PC-3 (cell line): ENCODE measurements at regions not wholly inside any gene's neighbourhood (a gene's known extent, or its start where the extent isn't known, plus 50 kb on each side); places are given as distances from the start of the nearest gene placed in this dataset.

Experiments
- ATAC-seq: fragments of 200-7000 bp; cut with Tn5 transposase; 2 replicates; pipeline ENCODE4 v1.9.1; 2020; ENCODE audit warnings: mild to moderate bottlenecking, moderate library complexity
- BruUV-seq: library from RNA; stranded (reverse); fragments of 400-500 nt; replicated peaks from 2 replicates; lab custom pipeline; 2021; lab: Mats Ljungman, UMichigan
- CTCF ChIA-PET: fragments of 300-600 bp; sonication (Branson Sonifier 250); formaldehyde crosslinking; loops from one replicate; lab custom pipeline; 2022; ENCODE audit warnings: antibody characterized with exemption; lab: Charles Lee
- POLR2A ChIA-PET: fragments of 300-600 bp; sonication (Branson Sonifier 250); formaldehyde crosslinking; loops from one replicate; lab custom pipeline; 2022; ENCODE audit warnings: antibody characterized with exemption; ENCODE audit not compliant: unreplicated experiment; lab: Charles Lee
- DNase-seq: peaks from one replicate; pipeline ENCODE4 v3.0.0-alpha.2; 2015
- H2AFZ ChIP-seq: fragments of 300-600 bp; sonication (generic); 2 replicates; pipeline ENCODE4 v1.6.0; 2016; ENCODE audit warnings: antibody characterized with exemption, low read length
- H3F3A ChIP-seq: fragments of 300-600 bp; sonication (generic); one replicate; pipeline ENCODE4 v1.6.0; 2017; ENCODE audit warnings: antibody characterized with exemption, low read length, control low read depth, mild to moderate bottlenecking; ENCODE audit not compliant: unreplicated experiment
- H3K27ac ChIP-seq: fragments of 300-600 bp; sonication (generic); 2 replicates; pipeline ENCODE4 v1.5.1; 2016; ENCODE audit warnings: mild to moderate bottlenecking, low read length
- H3K27me3 ChIP-seq: fragments of 300-600 bp; sonication (generic); 2 replicates; pipeline ENCODE4 v1.6.1; 2016; ENCODE audit warnings: low read length, mixed read lengths
- H3K36me3 ChIP-seq: fragments of 300-600 bp; sonication (generic); 2 replicates; pipeline ENCODE4 v1.6.1; 2016; ENCODE audit warnings: low read depth, mixed run types, low read length, mixed read lengths
- H3K4me1 ChIP-seq: fragments of 300-600 bp; sonication (generic); 2 replicates; pipeline ENCODE4 v1.5.1; 2016; ENCODE audit warnings: low read length; ENCODE audit not compliant: insufficient read depth
- H3K4me2 ChIP-seq: fragments of 300-600 bp; sonication (generic); 2 replicates; pipeline ENCODE4 v1.6.0; 2016; ENCODE audit warnings: low read length
- H3K4me3 ChIP-seq: fragments of 300-600 bp; sonication (generic); 2 replicates; pipeline ENCODE4 v1.5.1; 2016; ENCODE audit warnings: mild to moderate bottlenecking, low read length, mixed read lengths
- H3K79me2 ChIP-seq: fragments of 300-600 bp; sonication (generic); 2 replicates; pipeline ENCODE4 v1.6.1; 2017; ENCODE audit warnings: low read length, mixed read lengths
- H3K9ac ChIP-seq: fragments of 300-600 bp; sonication (generic); 2 replicates; pipeline ENCODE4 v1.6.0; 2016; ENCODE audit warnings: mild to moderate bottlenecking, low read length
- H3K9me2 ChIP-seq: fragments of 300-600 bp; sonication (generic); replicated peaks from 2 replicates; pipeline ENCODE4 v1.6.1; 2016; ENCODE audit warnings: mixed run types, low read length, mixed read lengths
- H3K9me3 ChIP-seq: fragments of 300-600 bp; sonication (generic); 2 replicates; pipeline ENCODE4 v1.6.1; 2016; ENCODE audit warnings: low read length, mixed read lengths
- H4K20me1 ChIP-seq: fragments of 300-600 bp; sonication (generic); 2 replicates; pipeline ENCODE4 v1.6.1; 2016; ENCODE audit warnings: low read length, mixed read lengths
- CTCF ChIP-seq: fragments of 300-600 bp; sonication (generic); conservative IDR thresholded peaks from 2 replicates; pipeline ENCODE4 v1.5.1; 2017; ENCODE audit warnings: antibody characterized with exemption, low read depth, mild to moderate bottlenecking, low read length
- EZH2 ChIP-seq: fragments of 300-600 bp; sonication (generic); IDR thresholded peaks from one replicate; pipeline ENCODE4 v1.6.1; 2017; ENCODE audit warnings: antibody characterized with exemption, mild to moderate bottlenecking, low read length; ENCODE audit not compliant: unreplicated experiment
- EZH2phosphoT487 ChIP-seq: fragments of 300-600 bp; sonication (generic); IDR thresholded peaks from 2 replicates; pipeline ENCODE4 v1.6.1; 2018; ENCODE audit warnings: mild to moderate bottlenecking, antibody characterized with exemption, low read length, borderline replicate concordance
- intact Hi-C: fragments of 100-400 bp; cut with micrococcal nuclease; formaldehyde crosslinking; loops from 2 replicates; pipeline ENCODE4 v1.9.0; 2023

DNA sequence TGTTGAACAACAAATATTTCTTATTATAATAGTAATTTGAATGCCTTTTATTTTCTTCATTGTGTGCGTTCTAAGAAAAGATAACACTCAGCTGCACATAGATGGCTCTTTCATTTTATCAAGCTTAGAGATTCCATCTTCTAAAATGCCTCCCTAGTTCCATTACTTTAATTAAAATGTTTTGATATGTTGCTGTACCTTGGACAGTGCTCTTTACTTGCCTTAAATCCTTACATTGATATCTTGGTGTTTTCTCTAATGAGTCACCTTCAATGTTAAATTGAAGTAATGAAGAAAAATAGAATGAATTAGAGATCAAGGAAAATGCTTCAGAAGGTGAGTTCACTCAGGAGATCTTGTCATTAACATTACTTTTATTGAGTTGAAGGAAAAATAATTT lies 1672.4 kb upstream of the AGA start:
- Histone ChIP-seq H3K4me1 (no peaks in the 10 kb centered on the region), H3K27ac (no peak overlapping the region), H3K9ac (no peak overlapping the region), H3K27me3 (no peaks in the 10 kb centered on the region), H3K9me2 (no peaks in the 10 kb centered on the region), H2AFZ (no peak overlapping the region), H3K9me3 (no peaks in the 10 kb centered on the region), H3F3A (no peaks in the 10 kb centered on the region), H3K4me2 (no peak overlapping the region), H3K4me3 (no peak overlapping the region), H4K20me1 (no peaks in the 10 kb centered on the region), H3K79me2 (no peaks in the 10 kb centered on the region), H3K36me3 (no peaks in the 10 kb centered on the region)
- CTCF ChIA-PET = no interaction called here
- POLR2A ChIA-PET = no interaction called here
- DNase-seq = no peak
- ATAC-seq = no peak
- intact Hi-C loops = no loop called here
- BruUV-seq = no TSS peak
- no peak for TF ChIP-seq EZH2
- TF ChIP-seq EZH2phosphoT487 = no peak
- no peak for TF ChIP-seq CTCF

GRCh38 chr4:179116011-179116410 lies 1673.8 kb upstream of the AGA start:
- Histone ChIP-seq H3K4me3 (no peak overlapping the region), H3K9me3 (no peaks in the 10 kb centered on the region), H3K79me2 (no peaks in the 10 kb centered on the region), H3F3A (no peaks in the 10 kb centered on the region), H3K4me1 (no peaks in the 10 kb centered on the region), H3K27me3 (no peaks in the 10 kb centered on the region), H4K20me1 (no peaks in the 10 kb centered on the region), H3K36me3 (no peaks in the 10 kb centered on the region), H3K27ac (no peak overlapping the region), H3K4me2 (no peak overlapping the region), H2AFZ (no peak overlapping the region), H3K9ac (no peak overlapping the region), H3K9me2 (no peaks in the 10 kb centered on the region)
- no peak for TF ChIP-seq EZH2
- no peak for TF ChIP-seq CTCF
- TF ChIP-seq EZH2phosphoT487 = no peak
- ATAC-seq (no peak), DNase-seq (no peak)
- ChIA-PET CTCF (no interaction called here), POLR2A (no interaction called here)
- intact Hi-C loops = no loop called here
- no TSS peak for BruUV-seq

GRCh38 chr4:179116581-179116980 lies 1674.3 kb upstream of the AGA start:
- intact Hi-C loops = no loop called here
- Histone ChIP-seq H2AFZ (no peak overlapping the region), H3K4me2 (no peak overlapping the region), H3K27me3 (no peaks in the 10 kb centered on the region), H3K27ac (no peak overlapping the region), H3K79me2 (no peaks in the 10 kb centered on the region), H3K9me2 (no peaks in the 10 kb centered on the region), H3K9me3 (no peaks in the 10 kb centered on the region), H3F3A (no peaks in the 10 kb centered on the region), H3K4me3 (no peak overlapping the region), H3K9ac (no peak overlapping the region), H3K4me1 (no peaks in the 10 kb centered on the region), H4K20me1 (no peaks in the 10 kb centered on the region), H3K36me3 (no peaks in the 10 kb centered on the region)
- ATAC-seq (no peak), DNase-seq (no peak)
- ChIA-PET POLR2A (no interaction called here), CTCF (no interaction called here)
- BruUV-seq = no TSS peak
- no peak for TF ChIP-seq EZH2phosphoT487
- no peak for TF ChIP-seq EZH2
- no peak for TF ChIP-seq CTCF
